OCI-LY1 (cell line): ENCODE measurements at regions not wholly inside any gene's neighbourhood (a gene's known extent, or its start where the extent isn't known, plus 50 kb on each side); places are given as distances from the start of the nearest gene placed in this dataset.

ENCODE experiments used
- H2AFZ ChIP-seq: fragments of 200-600 bp; sonication (generic), shearing (Covaris generic); 2 replicates; pipeline ENCODE4 v1.6.0; 2014; ENCODE audit warnings: antibody characterized with exemption, mild to moderate bottlenecking, low read length
- H3F3A ChIP-seq: fragments of 200-600 bp; sonication (generic), shearing (Covaris generic); 2 replicates; pipeline ENCODE4 v1.6.0; 2014; ENCODE audit warnings: mild to moderate bottlenecking, antibody characterized with exemption, low read length, moderate library complexity; ENCODE audit not compliant: insufficient read depth
- H3K27ac ChIP-seq: fragments of 200-600 bp; sonication (generic); 2 replicates; pipeline ENCODE4 v1.5.1; 2014; ENCODE audit warnings: low read length, mixed run types, mild to moderate bottlenecking, low read depth; ENCODE audit not compliant: poor library complexity, severe bottlenecking
- H3K27me3 ChIP-seq: fragments of 200-600 bp; sonication (generic); 2 replicates; pipeline ENCODE4 v1.6.0; 2014; ENCODE audit warnings: antibody characterized with exemption, mild to moderate bottlenecking, low read length, moderate library complexity; ENCODE audit not compliant: insufficient read depth
- H3K36me3 ChIP-seq: fragments of 200-600 bp; sonication (generic); 2 replicates; pipeline ENCODE4 v1.6.1; 2014; ENCODE audit warnings: mild to moderate bottlenecking, antibody characterized with exemption, low read length, moderate library complexity, mixed read lengths; ENCODE audit not compliant: insufficient read depth
- H3K4me1 ChIP-seq: fragments of 200-600 bp; sonication (generic); 2 replicates; pipeline ENCODE4 v1.5.1; 2014; ENCODE audit warnings: mild to moderate bottlenecking, low read length, moderate library complexity; ENCODE audit not compliant: insufficient read depth, severe bottlenecking
- H3K4me2 ChIP-seq: fragments of 200-600 bp; sonication (generic), shearing (Covaris generic); 2 replicates; pipeline ENCODE4 v1.6.1; 2014; ENCODE audit warnings: low read length
- H3K4me3 ChIP-seq: fragments of 200-600 bp; sonication (generic); 2 replicates; pipeline ENCODE4 v1.5.1; 2014; ENCODE audit warnings: low read length, low read depth, mild to moderate bottlenecking, mixed read lengths; ENCODE audit not compliant: poor library complexity, severe bottlenecking
- H3K79me2 ChIP-seq: fragments of 200-600 bp; shearing (Covaris generic); 2 replicates; pipeline ENCODE4 v1.6.1; 2016; ENCODE audit warnings: mixed run types, low read length, mixed read lengths; ENCODE audit not compliant: insufficient read depth
- H3K9ac ChIP-seq: fragments of 200-600 bp; sonication (generic), shearing (Covaris generic); 2 replicates; pipeline ENCODE4 v1.6.1; 2014; ENCODE audit warnings: mild to moderate bottlenecking, low read length, mixed read lengths
- H3K9me2 ChIP-seq: fragments of 200-600 bp; sonication (generic), shearing (Covaris generic); 2 replicates; pipeline ENCODE4 v1.6.1; 2014; ENCODE audit warnings: low read depth, mild to moderate bottlenecking, low read length, mixed read lengths
- H3K9me3 ChIP-seq: fragments of 200-600 bp; shearing (Covaris generic); 2 replicates; pipeline ENCODE4 v1.6.1; 2014; ENCODE audit warnings: low read length, mixed read lengths
- H4K20me1 ChIP-seq: fragments of 200-600 bp; sonication (generic), shearing (Covaris generic); 2 replicates; pipeline ENCODE4 v1.6.0; 2016; ENCODE audit warnings: mild to moderate bottlenecking, low read length; ENCODE audit not compliant: insufficient read depth
- EZH2 ChIP-seq: fragments of 200-600 bp; sonication (generic), shearing (Covaris generic); IDR thresholded peaks from 2 replicates; pipeline ENCODE4 v1.8.0; 2017; ENCODE audit warnings: borderline replicate concordance, mixed run types, mild to moderate bottlenecking, antibody characterized with exemption, low read length, moderate library complexity, mixed read lengths
- TF ChIP-seq, protein P1 (sequence below): fragments of 200-600 bp; sonication (generic), shearing (Covaris generic); IDR thresholded peaks from 2 replicates; pipeline ENCODE4 v1.5.1; 2017; ENCODE audit warnings: mild to moderate bottlenecking, antibody characterized with exemption, low read length, moderate library complexity, mixed read lengths

- Histone ChIP-seq H3K36me3 (no peaks in the 10 kb centered on the region), H3K9me3 (no peaks in the 10 kb centered on the region), H2AFZ (no peak overlapping the region), H3K4me1 (no peaks in the 10 kb centered on the region), H4K20me1 (no peaks in the 10 kb centered on the region), H3K4me3 (no peak overlapping the region), H3K27ac (no peak overlapping the region), H3K79me2 (no peaks in the 10 kb centered on the region), H3K9me2 (no peaks in the 10 kb centered on the region), H3K4me2 (no peak overlapping the region), H3K9ac (no peak overlapping the region), H3K27me3 (no peaks in the 10 kb centered on the region), H3F3A (no peaks in the 10 kb centered on the region)
- TF ChIP-seq, protein P1, sequence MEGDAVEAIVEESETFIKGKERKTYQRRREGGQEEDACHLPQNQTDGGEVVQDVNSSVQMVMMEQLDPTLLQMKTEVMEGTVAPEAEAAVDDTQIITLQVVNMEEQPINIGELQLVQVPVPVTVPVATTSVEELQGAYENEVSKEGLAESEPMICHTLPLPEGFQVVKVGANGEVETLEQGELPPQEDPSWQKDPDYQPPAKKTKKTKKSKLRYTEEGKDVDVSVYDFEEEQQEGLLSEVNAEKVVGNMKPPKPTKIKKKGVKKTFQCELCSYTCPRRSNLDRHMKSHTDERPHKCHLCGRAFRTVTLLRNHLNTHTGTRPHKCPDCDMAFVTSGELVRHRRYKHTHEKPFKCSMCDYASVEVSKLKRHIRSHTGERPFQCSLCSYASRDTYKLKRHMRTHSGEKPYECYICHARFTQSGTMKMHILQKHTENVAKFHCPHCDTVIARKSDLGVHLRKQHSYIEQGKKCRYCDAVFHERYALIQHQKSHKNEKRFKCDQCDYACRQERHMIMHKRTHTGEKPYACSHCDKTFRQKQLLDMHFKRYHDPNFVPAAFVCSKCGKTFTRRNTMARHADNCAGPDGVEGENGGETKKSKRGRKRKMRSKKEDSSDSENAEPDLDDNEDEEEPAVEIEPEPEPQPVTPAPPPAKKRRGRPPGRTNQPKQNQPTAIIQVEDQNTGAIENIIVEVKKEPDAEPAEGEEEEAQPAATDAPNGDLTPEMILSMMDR, result no peak
Observed at GRCh38 chr13:34583181-34583580, 358.9 kb upstream of the NBEA start.

DNA sequence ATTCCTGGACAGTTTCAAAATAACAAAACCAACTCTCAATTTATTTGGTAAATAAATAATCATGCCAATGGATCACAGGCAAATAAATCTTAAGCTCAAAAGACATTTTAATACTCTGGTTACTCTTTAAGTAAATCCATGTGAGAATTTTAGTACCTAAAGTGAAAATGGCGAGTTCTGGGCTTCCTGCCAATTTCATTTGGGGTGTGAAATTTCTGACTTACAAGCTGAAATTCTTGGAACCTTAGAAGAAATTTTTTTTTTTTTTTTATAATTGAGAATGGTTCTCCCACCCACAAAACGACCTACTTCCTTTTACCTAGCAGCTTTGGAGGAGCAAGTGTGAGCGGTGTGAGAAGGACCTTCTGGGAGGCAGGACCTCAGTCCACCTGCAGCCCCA, 354.5 kb upstream of the NBEA start:
- Histone ChIP-seq H3K9me2 (no peaks in the 10 kb centered on the region), H3F3A (no peaks in the 10 kb centered on the region), H3K79me2 (no peaks in the 10 kb centered on the region), H2AFZ (no peak overlapping the region), H3K27me3 (no peaks in the 10 kb centered on the region), H3K4me2 (no peak overlapping the region), H3K4me3 (no peak overlapping the region), H3K9ac (no peak overlapping the region), H3K9me3 (no peaks in the 10 kb centered on the region), H3K27ac (no peak overlapping the region), H3K36me3 (no peaks in the 10 kb centered on the region), H4K20me1 (no peaks in the 10 kb centered on the region), H3K4me1 (no peaks in the 10 kb centered on the region)
- TF ChIP-seq EZH2, result no peak
- TF ChIP-seq, protein P1, result no peak

DNA sequence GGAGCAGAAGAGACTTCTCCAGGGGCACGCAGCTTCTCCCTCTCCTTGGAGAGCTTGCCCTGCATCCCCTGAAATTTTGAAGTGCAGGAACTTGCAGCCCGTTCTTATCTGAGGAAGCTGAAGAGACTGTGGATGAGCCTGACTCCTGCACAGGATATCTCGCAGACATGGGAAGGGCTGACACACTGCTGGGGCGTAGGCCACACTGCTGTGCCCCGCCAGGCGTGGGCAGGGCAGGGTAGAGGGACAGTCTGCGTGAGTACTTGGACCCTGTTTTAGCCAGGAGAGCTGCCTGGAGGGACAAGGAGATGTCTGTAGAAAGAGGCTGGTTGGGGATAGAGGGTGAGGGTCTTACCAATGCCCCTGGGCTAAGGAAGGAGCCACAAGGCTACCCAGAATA, 353.7 kb upstream of the NBEA start:
- Histone ChIP-seq H4K20me1 (no peaks in the 10 kb centered on the region), H3K9ac (no peak overlapping the region), H3K79me2 (no peaks in the 10 kb centered on the region), H3K4me3 (no peak overlapping the region), H3K27me3 (no peaks in the 10 kb centered on the region), H3K9me2 (no peaks in the 10 kb centered on the region), H3K4me2 (no peak overlapping the region), H3F3A (no peaks in the 10 kb centered on the region), H2AFZ (no peak overlapping the region), H3K9me3 (no peaks in the 10 kb centered on the region), H3K36me3 (no peaks in the 10 kb centered on the region), H3K4me1 (no peaks in the 10 kb centered on the region), H3K27ac (no peak overlapping the region)
- TF ChIP-seq, protein P1, result no peak
- TF ChIP-seq EZH2, result no peak
